Natural killer cell (primary cell): ENCODE measurements at regions not wholly inside any gene's neighbourhood (a gene's known extent, or its start where the extent isn't known, plus 50 kb on each side); places are given as distances from the start of the nearest gene placed in this dataset.

ENCODE experiments used
- ATAC-seq, 3 donors: fragments of 150-1000 bp in 2 of 3; fragments of 200-7000 bp in 1 of 3; cut with Tn5 transposase; 1 replicate in 1 of 3; 2 replicates in 2 of 3; pipeline ENCODE4 v1.10.0; 2021; ENCODE audit warnings: mild to moderate bottlenecking in 2 of 3, moderate library complexity in 2 of 3
- DNase-seq, 2 donors: peaks; one replicate each; pipeline versions ENCODE4 v3.0.0 to v3.0.0-alpha.2; 2013 to 2021; ENCODE audit warnings: mixed read lengths in 1 of 2
- H3K27ac ChIP-seq: one replicate; pipeline ENCODE4 v1.5.1; 2013; ENCODE audit warnings: mild to moderate bottlenecking, low read length
- H3K27me3 ChIP-seq: one replicate; pipeline ENCODE4 v1.6.1; 2013; ENCODE audit warnings: low read length; ENCODE audit not compliant: control insufficient read depth, insufficient read depth
- H3K36me3 ChIP-seq: one replicate; pipeline ENCODE4 v1.6.1; 2013; ENCODE audit warnings: low read length; ENCODE audit not compliant: control insufficient read depth, insufficient read depth
- H3K4me1 ChIP-seq: one replicate; pipeline ENCODE4 v1.6.1; 2013; ENCODE audit warnings: low read length; ENCODE audit not compliant: control insufficient read depth, insufficient read depth
- H3K4me3 ChIP-seq: one replicate; pipeline ENCODE4 v1.5.1; 2013; ENCODE audit warnings: low read length
- H3K9me3 ChIP-seq: one replicate; pipeline ENCODE4 v1.6.1; 2013; ENCODE audit warnings: low read length; ENCODE audit not compliant: control insufficient read depth, insufficient read depth
- H3K27ac Mint-ChIP-seq, 2 donors: one replicate each; pipeline ENCODE4 v1.8.0; 2022; ENCODE audit warnings: mild to moderate bottlenecking in 2 of 2, mixed read lengths in 2 of 2, moderate library complexity in 1 of 2
- H3K27me3 Mint-ChIP-seq, 2 donors: one replicate each; pipeline ENCODE4 v1.8.0; 2022; ENCODE audit warnings: low read depth in 2 of 2, mixed read lengths in 2 of 2
- H3K36me3 Mint-ChIP-seq: one replicate; pipeline ENCODE4 v1.8.0; 2022; ENCODE audit warnings: mixed read lengths
- H3K4me1 Mint-ChIP-seq, 2 donors: one replicate each; pipeline ENCODE4 v1.8.0; 2022; ENCODE audit warnings: mixed read lengths in 2 of 2
- H3K4me3 Mint-ChIP-seq: one replicate; pipeline ENCODE4 v1.8.0; 2022; ENCODE audit warnings: mild to moderate bottlenecking, moderate library complexity, mixed read lengths
- H3K9me3 Mint-ChIP-seq, 2 donors: one replicate each; pipeline ENCODE4 v1.8.0; 2022; ENCODE audit warnings: mixed read lengths in 2 of 2
- WGBS: methylation state at CpG from one replicate; pipeline ENCODE4 v1.1.7; 2013; ENCODE audit warnings: missing lambda C conversion rate; ENCODE audit not compliant: insufficient coverage; 5-methylcytosine and 5-hydroxymethylcytosine counted together
- intact Hi-C: fragments of 100-400 bp; cut with micrococcal nuclease; formaldehyde crosslinking; loops from one replicate; pipeline ENCODE4 v1.14.2; 2022
- TF ChIP-seq, protein P1 (sequence below): fragments of 200-600 bp; IDR thresholded peaks from one replicate; pipeline ENCODE4 v1.8.0; 2022; ENCODE audit warnings: antibody characterized with exemption

GRCh38 chr13:111610879-111611278, 290.4 kb downstream of the TEX29 start:
- Histone ChIP-seq H3K9me3 (no peaks in the 10 kb centered on the region), H3K4me3 (no peak overlapping the region), H3K27ac (no peak overlapping the region), H3K4me1 (no peaks in the 10 kb centered on the region), H3K27me3 (no peaks in the 10 kb centered on the region), H3K36me3 (no peaks in the 10 kb centered on the region)
- TF ChIP-seq, protein P1, sequence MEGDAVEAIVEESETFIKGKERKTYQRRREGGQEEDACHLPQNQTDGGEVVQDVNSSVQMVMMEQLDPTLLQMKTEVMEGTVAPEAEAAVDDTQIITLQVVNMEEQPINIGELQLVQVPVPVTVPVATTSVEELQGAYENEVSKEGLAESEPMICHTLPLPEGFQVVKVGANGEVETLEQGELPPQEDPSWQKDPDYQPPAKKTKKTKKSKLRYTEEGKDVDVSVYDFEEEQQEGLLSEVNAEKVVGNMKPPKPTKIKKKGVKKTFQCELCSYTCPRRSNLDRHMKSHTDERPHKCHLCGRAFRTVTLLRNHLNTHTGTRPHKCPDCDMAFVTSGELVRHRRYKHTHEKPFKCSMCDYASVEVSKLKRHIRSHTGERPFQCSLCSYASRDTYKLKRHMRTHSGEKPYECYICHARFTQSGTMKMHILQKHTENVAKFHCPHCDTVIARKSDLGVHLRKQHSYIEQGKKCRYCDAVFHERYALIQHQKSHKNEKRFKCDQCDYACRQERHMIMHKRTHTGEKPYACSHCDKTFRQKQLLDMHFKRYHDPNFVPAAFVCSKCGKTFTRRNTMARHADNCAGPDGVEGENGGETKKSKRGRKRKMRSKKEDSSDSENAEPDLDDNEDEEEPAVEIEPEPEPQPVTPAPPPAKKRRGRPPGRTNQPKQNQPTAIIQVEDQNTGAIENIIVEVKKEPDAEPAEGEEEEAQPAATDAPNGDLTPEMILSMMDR = no peak
- DNase-seq (no peak), ATAC-seq (no peak)
- Mint-ChIP-seq H3K36me3 (no peaks in the 10 kb centered on the region), H3K27me3 (peaks cover 0 to 4% of the 10 kb centered on the region in 2 donors), H3K9me3 (no peaks in the 10 kb centered on the region), H3K4me3 (no peak overlapping the region), H3K4me1 (peaks cover 7 to 8% of the 10 kb centered on the region in 2 donors), H3K27ac (no peak overlapping the region)
- WGBS = 60% methylated on average over 6 of the region's 6 CpGs
- intact Hi-C loops = no loop called here

DNA sequence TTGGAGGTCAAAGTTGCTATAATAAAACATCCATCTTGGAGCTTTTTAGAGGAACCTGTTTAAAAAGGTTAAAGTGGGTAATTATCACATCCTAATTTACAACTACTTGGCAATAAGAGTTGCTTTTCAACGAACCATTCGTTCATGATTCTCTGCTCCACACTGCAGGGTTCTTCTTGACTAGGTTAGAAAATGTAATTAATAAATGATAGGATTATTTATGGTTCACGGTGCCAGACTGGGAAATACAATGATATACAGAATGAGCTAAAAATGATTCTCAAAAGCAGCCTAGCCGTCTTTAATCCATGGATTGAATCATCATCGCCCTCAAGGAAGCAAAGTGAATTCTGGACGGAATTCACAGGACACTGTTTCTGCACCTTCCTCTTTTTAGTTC, 291.2 kb downstream of the TEX29 start:
- Histone ChIP-seq H3K4me1 (no peaks in the 10 kb centered on the region), H3K4me3 (no peak overlapping the region), H3K27ac (no peak overlapping the region), H3K27me3 (no peaks in the 10 kb centered on the region), H3K9me3 (no peaks in the 10 kb centered on the region), H3K36me3 (no peaks in the 10 kb centered on the region)
- no peak for ATAC-seq
- H3K4me3 Mint-ChIP-seq = no peak overlapping the region
- 95% methylated on average over 5 of the region's 6 CpGs for WGBS
- H3K27ac Mint-ChIP-seq = no peak overlapping the region
- TF ChIP-seq, protein P1 = no peak
- no peaks in the 10 kb centered on the region for H3K9me3 Mint-ChIP-seq
- H3K27me3 Mint-ChIP-seq = peaks cover 0 to 4% of the 10 kb centered on the region in 2 donors
- DNase-seq = no peak
- intact Hi-C loops = no loop called here
- peaks cover 7 to 8% of the 10 kb centered on the region in 2 donors for H3K4me1 Mint-ChIP-seq
- no peaks in the 10 kb centered on the region for H3K36me3 Mint-ChIP-seq

DNA sequence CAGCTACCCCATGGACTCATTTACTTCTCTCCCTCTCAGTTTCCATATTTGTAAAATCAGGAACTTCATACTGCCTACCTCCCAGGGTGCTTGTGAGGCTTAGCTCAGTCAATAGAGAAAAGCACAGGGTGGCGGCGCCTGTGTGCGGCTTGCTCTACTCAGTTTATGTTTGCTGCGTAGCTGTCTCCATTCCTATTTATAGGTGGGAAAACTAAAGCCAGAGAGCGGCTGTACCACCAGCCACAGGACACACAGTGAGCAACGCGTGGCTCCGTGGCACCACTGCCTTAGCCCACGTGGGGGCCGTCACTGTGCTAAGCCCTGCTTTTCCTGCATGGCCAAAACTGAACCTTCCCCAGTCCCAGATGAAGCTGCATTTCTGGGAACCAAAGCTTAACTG, 292.4 kb downstream of the TEX29 start:
- DNase-seq (no peak), ATAC-seq (no peak)
- Mint-ChIP-seq H3K4me3 (no peak overlapping the region), H3K27ac (no peak overlapping the region), H3K27me3 (peaks cover 0 to 4% of the 10 kb centered on the region in 2 donors), H3K4me1 (peaks cover 7 to 8% of the 10 kb centered on the region in 2 donors), H3K36me3 (no peaks in the 10 kb centered on the region), H3K9me3 (no peaks in the 10 kb centered on the region)
- TF ChIP-seq, protein P1 = no peak
- H3K4me1 ChIP-seq = no peaks in the 10 kb centered on the region
- WGBS = 92% methylated on average over 10 of the region's 10 CpGs
- no peaks in the 10 kb centered on the region for H3K27me3 ChIP-seq
- H3K4me3 ChIP-seq = no peak overlapping the region
- intact Hi-C loops = no loop called here
- no peak overlapping the region for H3K27ac ChIP-seq
- no peaks in the 10 kb centered on the region for H3K36me3 ChIP-seq
- H3K9me3 ChIP-seq = no peaks in the 10 kb centered on the region

- Mint-ChIP-seq H3K27ac (no peak overlapping the region), H3K27me3 (peaks cover 0 to 6% of the 10 kb centered on the region in 2 donors), H3K9me3 (no peaks in the 10 kb centered on the region), H3K36me3 (no peaks in the 10 kb centered on the region), H3K4me3 (no peak overlapping the region), H3K4me1 (peaks cover 7 to 8% of the 10 kb centered on the region in 2 donors)
- Histone ChIP-seq H3K9me3 (no peaks in the 10 kb centered on the region), H3K27me3 (no peaks in the 10 kb centered on the region), H3K27ac (no peak overlapping the region), H3K36me3 (no peaks in the 10 kb centered on the region), H3K4me3 (no peak overlapping the region), H3K4me1 (no peaks in the 10 kb centered on the region)
- TF ChIP-seq, protein P1 = no peak
- DNase-seq (no peak), ATAC-seq (no peak)
- WGBS = 78% methylated on average over 7 of the region's 7 CpGs
- intact Hi-C loops = no loop called here
These were observed 293.6 kb downstream of the TEX29 start for GRCh38 chr13:111614009-111614408.
